ENCODE measurements at regions not wholly inside any gene's neighbourhood (a gene's known extent, or its start where the extent isn't known, plus 50 kb on each side); places are given as distances from the start of the nearest gene placed in this dataset.

DNA sequence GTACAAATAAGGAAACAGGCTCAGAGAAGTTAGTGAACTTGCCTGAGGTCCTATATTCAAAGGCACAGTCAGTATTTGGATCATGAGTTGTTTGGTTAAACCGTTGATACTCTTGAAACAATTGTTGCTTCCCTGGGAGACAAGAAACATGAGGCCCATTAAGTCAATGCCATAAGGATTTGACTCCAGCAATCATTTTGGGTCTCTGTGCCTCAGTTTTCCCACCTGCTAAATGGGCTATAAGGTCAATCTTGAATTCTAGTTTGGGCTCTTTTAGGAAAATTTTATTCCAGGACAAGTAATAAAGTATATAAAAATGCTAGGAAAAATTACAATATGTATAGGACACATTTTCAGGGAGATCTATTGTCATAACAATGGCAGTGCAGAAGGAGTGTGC is 202.1 kb downstream of the TMEM26 start:
- H3K4me1 ChIP-seq (ENCODE audit: control insufficient read depth in 2 of 2, insufficient read depth in 2 of 2, low read length in 2 of 2), result no peaks in the 10 kb centered on the region
- no peak overlapping the region for H3K9ac ChIP-seq (ENCODE audit: low read depth in 1 of 2, low read length in 2 of 2)
- H3K4me3 ChIP-seq (ENCODE audit: low read length in 2 of 2), result no peak overlapping the region
- no peaks in the 10 kb centered on the region for H3K27me3 ChIP-seq (ENCODE audit: control insufficient read depth in 2 of 2, insufficient read depth in 2 of 2, low read length in 2 of 2)
- H3K27ac ChIP-seq (ENCODE audit: low read depth in 2 of 2, low read length in 2 of 2), result no peak overlapping the region
- no peaks in the 10 kb centered on the region for H3K36me3 ChIP-seq (ENCODE audit: control insufficient read depth in 2 of 2, insufficient read depth in 2 of 2, low read length in 2 of 2)
- no peaks in the 10 kb centered on the region for H3K9me3 ChIP-seq (ENCODE audit: control insufficient read depth in 2 of 2, low read length in 2 of 2)

GRCh38 chr10:61250131-61250530 is 203.1 kb downstream of the TMEM26 start:
- Histone ChIP-seq H3K9me3 (ENCODE audit: control insufficient read depth in 2 of 2, low read length in 2 of 2) (no peaks in the 10 kb centered on the region), H3K4me1 (ENCODE audit: control insufficient read depth in 2 of 2, insufficient read depth in 2 of 2, low read length in 2 of 2) (no peaks in the 10 kb centered on the region), H3K36me3 (ENCODE audit: control insufficient read depth in 2 of 2, insufficient read depth in 2 of 2, low read length in 2 of 2) (no peaks in the 10 kb centered on the region), H3K4me3 (ENCODE audit: low read length in 2 of 2) (no peak overlapping the region), H3K9ac (ENCODE audit: low read depth in 1 of 2, low read length in 2 of 2) (no peak overlapping the region), H3K27ac (ENCODE audit: low read depth in 2 of 2, low read length in 2 of 2) (no peak overlapping the region), H3K27me3 (ENCODE audit: control insufficient read depth in 2 of 2, insufficient read depth in 2 of 2, low read length in 2 of 2) (no peaks in the 10 kb centered on the region)

- Histone ChIP-seq H3K27me3 (ENCODE audit: control insufficient read depth in 2 of 2, insufficient read depth in 2 of 2, low read length in 2 of 2) (no peaks in the 10 kb centered on the region), H3K27ac (ENCODE audit: low read depth in 2 of 2, low read length in 2 of 2) (no peak overlapping the region), H3K4me3 (ENCODE audit: low read length in 2 of 2) (no peak overlapping the region), H3K9me3 (ENCODE audit: control insufficient read depth in 2 of 2, low read length in 2 of 2) (no peaks in the 10 kb centered on the region), H3K9ac (ENCODE audit: low read depth in 1 of 2, low read length in 2 of 2) (no peak overlapping the region), H3K36me3 (ENCODE audit: control insufficient read depth in 2 of 2, insufficient read depth in 2 of 2, low read length in 2 of 2) (no peaks in the 10 kb centered on the region), H3K4me1 (ENCODE audit: control insufficient read depth in 2 of 2, insufficient read depth in 2 of 2, low read length in 2 of 2) (no peaks in the 10 kb centered on the region)
Observed at GRCh38 chr10:61248013-61248412, 205.2 kb downstream of the TMEM26 start.

- Histone ChIP-seq H3K9me3 (ENCODE audit: control insufficient read depth in 2 of 2, low read length in 2 of 2) (no peaks in the 10 kb centered on the region), H3K36me3 (ENCODE audit: control insufficient read depth in 2 of 2, insufficient read depth in 2 of 2, low read length in 2 of 2) (no peaks in the 10 kb centered on the region), H3K4me3 (ENCODE audit: low read length in 2 of 2) (no peak overlapping the region), H3K9ac (ENCODE audit: low read depth in 1 of 2, low read length in 2 of 2) (no peak overlapping the region), H3K4me1 (ENCODE audit: control insufficient read depth in 2 of 2, insufficient read depth in 2 of 2, low read length in 2 of 2) (no peaks in the 10 kb centered on the region), H3K27ac (ENCODE audit: low read depth in 2 of 2, low read length in 2 of 2) (no peak overlapping the region), H3K27me3 (ENCODE audit: control insufficient read depth in 2 of 2, insufficient read depth in 2 of 2, low read length in 2 of 2) (no peaks in the 10 kb centered on the region)
Observed at GRCh38 chr10:61244261-61244775, 208.9 kb downstream of the TMEM26 start.

- no peak overlapping the region for H3K27ac ChIP-seq (ENCODE audit: low read depth in 2 of 2, low read length in 2 of 2)
- no peaks in the 10 kb centered on the region for H3K36me3 ChIP-seq (ENCODE audit: control insufficient read depth in 2 of 2, insufficient read depth in 2 of 2, low read length in 2 of 2)
- no peak overlapping the region for H3K9ac ChIP-seq (ENCODE audit: low read depth in 1 of 2, low read length in 2 of 2)
- no peaks in the 10 kb centered on the region for H3K27me3 ChIP-seq (ENCODE audit: control insufficient read depth in 2 of 2, insufficient read depth in 2 of 2, low read length in 2 of 2)
- H3K4me3 ChIP-seq (ENCODE audit: low read length in 2 of 2), result no peak overlapping the region
- H3K4me1 ChIP-seq (ENCODE audit: control insufficient read depth in 2 of 2, insufficient read depth in 2 of 2, low read length in 2 of 2), result no peaks in the 10 kb centered on the region
- H3K9me3 ChIP-seq (ENCODE audit: control insufficient read depth in 2 of 2, low read length in 2 of 2), result no peaks in the 10 kb centered on the region
Observed at GRCh38 chr10:61232780-61233179, 220.4 kb downstream of the TMEM26 start.

DNA sequence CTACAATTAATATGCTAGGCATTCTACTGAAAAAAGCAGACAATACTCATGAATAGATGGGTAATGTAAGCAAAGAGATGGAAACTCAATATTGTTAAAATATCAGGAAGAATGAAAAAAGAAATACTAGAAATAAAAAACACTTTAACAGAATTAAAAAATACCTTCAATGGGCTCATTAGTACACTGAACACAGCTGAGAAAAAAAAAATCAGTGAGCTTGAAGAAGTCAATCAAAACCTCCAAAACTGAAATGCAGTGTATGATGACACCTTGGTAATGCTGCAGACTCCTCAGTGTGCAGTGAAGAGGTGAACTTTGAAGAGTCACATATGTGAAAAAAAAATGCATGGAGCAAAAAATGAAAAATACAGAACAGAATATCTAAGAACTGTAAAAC is 227.2 kb downstream of the TMEM26 start:
- Histone ChIP-seq H3K9ac (ENCODE audit: low read depth in 1 of 2, low read length in 2 of 2) (no peak overlapping the region), H3K4me3 (ENCODE audit: low read length in 2 of 2) (no peak overlapping the region), H3K36me3 (ENCODE audit: control insufficient read depth in 2 of 2, insufficient read depth in 2 of 2, low read length in 2 of 2) (no peaks in the 10 kb centered on the region), H3K4me1 (ENCODE audit: control insufficient read depth in 2 of 2, insufficient read depth in 2 of 2, low read length in 2 of 2) (no peaks in the 10 kb centered on the region), H3K9me3 (ENCODE audit: control insufficient read depth in 2 of 2, low read length in 2 of 2) (peaks cover 0 to 3% of the 10 kb centered on the region in 2 donors), H3K27ac (ENCODE audit: low read depth in 2 of 2, low read length in 2 of 2) (no peak overlapping the region), H3K27me3 (ENCODE audit: control insufficient read depth in 2 of 2, insufficient read depth in 2 of 2, low read length in 2 of 2) (no peaks in the 10 kb centered on the region)

DNA sequence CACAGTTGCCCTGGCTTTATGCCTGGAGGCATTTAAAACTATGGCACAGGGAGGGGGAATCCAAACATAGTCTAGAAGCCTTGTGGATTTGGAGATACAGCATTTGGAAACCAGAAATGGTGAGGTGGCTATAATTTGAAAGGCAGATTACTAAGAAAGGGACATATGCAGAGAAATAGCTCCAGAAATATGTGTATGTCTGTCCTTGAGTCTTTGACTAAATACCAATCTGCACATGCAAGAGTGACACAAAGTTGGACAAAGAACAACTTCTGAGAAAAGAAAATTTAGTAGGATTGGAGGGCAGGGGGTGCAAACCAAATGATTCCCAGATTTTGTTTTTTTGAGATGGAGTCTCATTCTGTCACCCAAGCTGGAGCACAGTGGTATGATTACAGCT is 229.6 kb downstream of the TMEM26 start:
- H3K27me3 ChIP-seq (ENCODE audit: control insufficient read depth in 2 of 2, insufficient read depth in 2 of 2, low read length in 2 of 2), result no peaks in the 10 kb centered on the region
- no peaks in the 10 kb centered on the region for H3K36me3 ChIP-seq (ENCODE audit: control insufficient read depth in 2 of 2, insufficient read depth in 2 of 2, low read length in 2 of 2)
- H3K27ac ChIP-seq (ENCODE audit: low read depth in 2 of 2, low read length in 2 of 2), result no peak overlapping the region
- no peak overlapping the region for H3K4me3 ChIP-seq (ENCODE audit: low read length in 2 of 2)
- no peaks in the 10 kb centered on the region for H3K4me1 ChIP-seq (ENCODE audit: control insufficient read depth in 2 of 2, insufficient read depth in 2 of 2, low read length in 2 of 2)
- no peak overlapping the region for H3K9ac ChIP-seq (ENCODE audit: low read depth in 1 of 2, low read length in 2 of 2)
- peaks cover 0 to 3% of the 10 kb centered on the region in 2 donors for H3K9me3 ChIP-seq (ENCODE audit: control insufficient read depth in 2 of 2, low read length in 2 of 2)

DNA sequence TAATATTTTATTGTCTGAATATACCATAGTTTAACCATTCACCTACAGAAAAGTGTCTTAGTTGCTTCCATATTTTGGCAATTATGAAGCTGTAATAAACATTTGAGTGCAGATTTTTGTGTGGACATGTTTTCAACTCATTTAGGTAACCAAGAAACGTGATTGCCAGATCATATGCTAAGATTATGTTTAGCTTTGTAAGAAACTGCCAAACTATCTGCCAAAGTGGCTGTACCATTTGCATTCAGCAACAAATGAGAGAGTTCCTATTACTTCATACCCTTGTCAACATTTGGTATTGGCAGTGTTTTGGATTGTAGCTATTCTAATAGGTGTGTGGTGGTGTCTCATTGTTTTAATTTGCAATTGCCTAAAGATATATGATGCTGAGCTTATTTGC is 233.5 kb downstream of the TMEM26 start:
- Histone ChIP-seq H3K4me1 (ENCODE audit: control insufficient read depth in 2 of 2, insufficient read depth in 2 of 2, low read length in 2 of 2) (no peaks in the 10 kb centered on the region), H3K4me3 (ENCODE audit: low read length in 2 of 2) (no peak overlapping the region), H3K27me3 (ENCODE audit: control insufficient read depth in 2 of 2, insufficient read depth in 2 of 2, low read length in 2 of 2) (no peaks in the 10 kb centered on the region), H3K9ac (ENCODE audit: low read depth in 1 of 2, low read length in 2 of 2) (no peak overlapping the region), H3K9me3 (ENCODE audit: control insufficient read depth in 2 of 2, low read length in 2 of 2) (no peaks in the 10 kb centered on the region), H3K36me3 (ENCODE audit: control insufficient read depth in 2 of 2, insufficient read depth in 2 of 2, low read length in 2 of 2) (no peaks in the 10 kb centered on the region), H3K27ac (ENCODE audit: low read depth in 2 of 2, low read length in 2 of 2) (no peak overlapping the region)

DNA sequence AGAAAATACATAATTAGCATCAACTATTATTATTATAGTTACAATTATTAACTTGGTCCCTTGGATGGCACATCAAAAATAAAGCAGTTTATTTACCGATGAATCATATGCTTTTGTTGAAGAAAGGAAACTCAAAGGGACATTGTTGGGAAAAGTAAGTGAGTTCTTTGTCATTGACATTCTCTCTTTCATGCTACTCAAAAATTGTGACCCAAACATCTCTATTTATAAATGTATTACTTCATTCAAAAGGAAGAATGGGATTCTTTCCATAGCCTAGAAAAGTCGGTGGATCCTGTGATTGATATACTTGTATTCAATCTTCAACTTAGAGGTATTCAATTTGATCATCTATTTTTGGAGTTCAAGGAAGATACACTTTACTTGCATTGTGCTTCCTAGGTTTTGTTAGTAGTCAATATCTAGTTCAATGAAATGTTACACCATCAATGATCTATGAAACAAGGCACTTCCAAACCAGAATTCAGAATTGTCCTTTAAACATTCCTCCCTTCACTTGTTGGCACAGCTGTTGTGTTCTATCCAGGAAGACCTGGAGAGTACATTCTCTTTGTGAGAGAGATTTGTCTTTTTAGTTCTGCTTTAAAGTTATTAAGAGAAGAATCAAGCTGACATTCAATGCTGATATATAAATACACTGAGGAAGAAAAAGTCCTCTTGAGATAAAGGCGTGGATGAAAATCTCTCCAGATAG is 235.2 kb downstream of the TMEM26 start:
- no peak overlapping the region for H3K4me3 ChIP-seq (ENCODE audit: low read length in 2 of 2)
- no peaks in the 10 kb centered on the region for H3K36me3 ChIP-seq (ENCODE audit: control insufficient read depth in 2 of 2, insufficient read depth in 2 of 2, low read length in 2 of 2)
- H3K27ac ChIP-seq (ENCODE audit: low read depth in 2 of 2, low read length in 2 of 2), result no peak overlapping the region
- no peaks in the 10 kb centered on the region for H3K27me3 ChIP-seq (ENCODE audit: control insufficient read depth in 2 of 2, insufficient read depth in 2 of 2, low read length in 2 of 2)
- no peaks in the 10 kb centered on the region for H3K9me3 ChIP-seq (ENCODE audit: control insufficient read depth in 2 of 2, low read length in 2 of 2)
- H3K4me1 ChIP-seq (ENCODE audit: control insufficient read depth in 2 of 2, insufficient read depth in 2 of 2, low read length in 2 of 2), result no peaks in the 10 kb centered on the region
- H3K9ac ChIP-seq (ENCODE audit: low read depth in 1 of 2, low read length in 2 of 2), result no peak overlapping the region

- Histone ChIP-seq H3K27me3 (ENCODE audit: control insufficient read depth in 2 of 2, insufficient read depth in 2 of 2, low read length in 2 of 2) (no peaks in the 10 kb centered on the region), H3K4me1 (ENCODE audit: control insufficient read depth in 2 of 2, insufficient read depth in 2 of 2, low read length in 2 of 2) (no peaks in the 10 kb centered on the region), H3K36me3 (ENCODE audit: control insufficient read depth in 2 of 2, insufficient read depth in 2 of 2, low read length in 2 of 2) (no peaks in the 10 kb centered on the region), H3K9me3 (ENCODE audit: control insufficient read depth in 2 of 2, low read length in 2 of 2) (no peaks in the 10 kb centered on the region), H3K9ac (ENCODE audit: low read depth in 1 of 2, low read length in 2 of 2) (no peak overlapping the region), H3K4me3 (ENCODE audit: low read length in 2 of 2) (no peak overlapping the region), H3K27ac (ENCODE audit: low read depth in 2 of 2, low read length in 2 of 2) (no peak overlapping the region)
Observed at GRCh38 chr10:61215246-61215645, 237.9 kb downstream of the TMEM26 start.
